DOHH2 (cell line): ENCODE measurements at regions not wholly inside any gene's neighbourhood (a gene's known extent, or its start where the extent isn't known, plus 50 kb on each side); places are given as distances from the start of the nearest gene placed in this dataset.

Experiments
- EZH2phosphoT487 ChIP-seq: fragments of 200-600 bp; sonication (generic); IDR thresholded peaks from 2 replicates; pipeline ENCODE4 v1.6.1; 2017; ENCODE audit warnings: borderline replicate concordance, mild to moderate bottlenecking, antibody characterized with exemption, low read length, moderate library complexity, mixed read lengths
- TF ChIP-seq, protein P1 (sequence below): fragments of 200-600 bp; sonication (generic); IDR thresholded peaks from one replicate; pipeline ENCODE4 v1.5.1; 2014; ENCODE audit warnings: antibody characterized with exemption, mild to moderate bottlenecking, low read depth, low read length; ENCODE audit not compliant: poor library complexity, severe bottlenecking

DNA sequence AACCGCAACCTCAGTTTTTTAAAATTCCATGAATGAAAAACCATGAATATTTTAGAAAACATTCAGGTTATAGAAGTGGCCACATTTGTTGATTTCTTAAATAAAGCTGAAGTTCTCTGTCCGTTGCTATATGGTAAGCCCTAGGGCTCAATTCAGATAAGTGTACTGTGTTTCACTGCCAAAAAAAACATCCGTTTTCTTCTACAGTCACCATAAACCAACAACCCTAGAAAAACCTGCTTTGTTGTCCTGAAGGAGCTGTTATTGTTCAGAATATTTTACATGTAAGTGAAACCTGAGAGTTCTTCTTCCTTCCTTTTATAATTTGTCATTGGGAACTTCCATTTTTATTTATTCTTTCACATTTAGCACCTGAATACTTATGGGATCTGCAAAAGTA lies 274.1 kb downstream of the TFAP2A start:
- TF ChIP-seq, protein P1, sequence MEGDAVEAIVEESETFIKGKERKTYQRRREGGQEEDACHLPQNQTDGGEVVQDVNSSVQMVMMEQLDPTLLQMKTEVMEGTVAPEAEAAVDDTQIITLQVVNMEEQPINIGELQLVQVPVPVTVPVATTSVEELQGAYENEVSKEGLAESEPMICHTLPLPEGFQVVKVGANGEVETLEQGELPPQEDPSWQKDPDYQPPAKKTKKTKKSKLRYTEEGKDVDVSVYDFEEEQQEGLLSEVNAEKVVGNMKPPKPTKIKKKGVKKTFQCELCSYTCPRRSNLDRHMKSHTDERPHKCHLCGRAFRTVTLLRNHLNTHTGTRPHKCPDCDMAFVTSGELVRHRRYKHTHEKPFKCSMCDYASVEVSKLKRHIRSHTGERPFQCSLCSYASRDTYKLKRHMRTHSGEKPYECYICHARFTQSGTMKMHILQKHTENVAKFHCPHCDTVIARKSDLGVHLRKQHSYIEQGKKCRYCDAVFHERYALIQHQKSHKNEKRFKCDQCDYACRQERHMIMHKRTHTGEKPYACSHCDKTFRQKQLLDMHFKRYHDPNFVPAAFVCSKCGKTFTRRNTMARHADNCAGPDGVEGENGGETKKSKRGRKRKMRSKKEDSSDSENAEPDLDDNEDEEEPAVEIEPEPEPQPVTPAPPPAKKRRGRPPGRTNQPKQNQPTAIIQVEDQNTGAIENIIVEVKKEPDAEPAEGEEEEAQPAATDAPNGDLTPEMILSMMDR = no peak
- no peak for TF ChIP-seq EZH2phosphoT487
